HG03520 (cell line): ENCODE measurements at regions not wholly inside any gene's neighbourhood (a gene's known extent, or its start where the extent isn't known, plus 50 kb on each side); places are given as distances from the start of the nearest gene placed in this dataset.

ENCODE experiments used
- ATAC-seq: cut with Tn5 transposase; IDR thresholded peaks from one replicate; pipeline ENCODE4 v1.9.1; 2021; ENCODE audit warnings: mild to moderate bottlenecking, moderate library complexity; ENCODE audit not compliant: unreplicated experiment

- no peak for ATAC-seq
Observed at GRCh38 chr5:124692950-124693349, 53.5 kb downstream of the ZNF608 start.

DNA sequence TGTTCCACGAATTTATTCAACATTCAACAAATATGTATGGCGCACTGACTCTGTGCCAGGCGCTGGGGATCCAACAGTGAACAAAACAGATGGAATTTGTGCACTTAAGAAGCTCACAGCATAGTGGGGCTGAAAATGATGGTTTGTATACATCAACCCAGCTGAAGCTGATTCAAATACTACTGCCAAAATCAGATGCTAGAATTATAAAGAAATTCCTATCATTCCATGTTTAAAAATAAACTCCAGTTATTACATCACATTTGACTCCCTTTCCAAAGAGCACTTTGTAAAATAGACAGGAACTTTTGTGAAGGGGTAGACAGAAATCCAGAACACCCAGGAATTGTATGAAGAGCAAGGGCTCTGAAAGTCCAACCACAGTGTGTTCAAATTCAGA, 54.1 kb downstream of the ZNF608 start:
- ATAC-seq = no peak

GRCh38 chr5:124689653-124690052, 56.8 kb downstream of the ZNF608 start:
- ATAC-seq = no peak

GRCh38 chr5:124686239-124687004, 60.0 kb downstream of the ZNF608 start:
- ATAC-seq = no peak

DNA sequence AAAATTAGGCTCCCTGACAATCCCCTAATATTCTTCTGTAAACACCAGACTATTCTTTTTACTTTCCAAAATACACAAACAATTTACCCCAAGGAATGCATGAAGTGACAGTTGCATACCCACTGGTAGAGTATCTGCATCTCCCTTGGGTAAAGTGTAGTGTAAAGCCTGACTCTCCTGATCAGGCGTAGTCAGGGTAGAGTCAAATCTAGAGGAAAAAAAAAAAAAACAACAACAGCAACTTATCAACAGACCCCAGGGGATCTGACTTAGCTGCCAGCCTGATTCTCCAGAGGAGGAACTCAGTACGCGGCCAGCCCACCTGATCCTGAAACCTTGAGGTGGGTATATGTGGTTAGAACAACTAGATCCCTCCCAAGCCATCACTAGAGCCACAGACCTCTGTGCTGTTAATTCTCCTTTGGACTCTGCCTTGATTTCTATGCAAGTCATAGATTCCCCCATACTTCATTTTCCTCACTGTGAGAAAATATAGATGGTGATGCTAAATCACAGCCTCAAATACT, 61.0 kb downstream of the ZNF608 start:
- no peak for ATAC-seq

- ATAC-seq = no peak
Observed at GRCh38 chr5:124683917-124684555, 62.4 kb downstream of the ZNF608 start.

DNA sequence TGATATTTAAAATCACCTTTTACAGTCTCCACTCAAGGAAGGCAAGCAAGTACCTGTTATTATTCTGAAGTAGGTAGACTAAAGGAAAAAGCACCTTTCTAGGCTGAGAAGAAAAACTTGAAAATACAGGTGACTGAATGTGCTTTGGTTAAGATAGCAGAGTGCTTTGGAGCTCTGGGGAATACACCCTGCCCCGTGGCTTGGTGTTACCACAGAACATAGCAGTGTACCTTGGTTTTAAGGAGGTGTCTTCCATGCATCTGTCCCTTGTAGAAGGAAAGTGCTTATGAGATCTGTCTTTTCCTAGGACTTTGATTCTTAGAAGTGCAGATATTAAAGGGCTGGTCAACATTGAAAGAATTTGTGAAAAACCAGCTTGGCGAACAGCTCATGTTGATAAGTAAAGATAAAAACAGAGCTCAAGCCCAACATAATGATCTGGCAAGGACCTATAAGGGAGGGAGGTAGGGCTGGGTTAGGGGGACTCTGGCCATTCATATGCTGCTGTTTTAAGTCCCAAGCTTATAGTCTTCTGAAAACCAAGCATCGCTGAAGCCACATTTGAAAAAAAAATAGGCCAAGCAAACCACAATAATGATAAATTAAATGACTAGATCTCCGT, 66.8 kb downstream of the ZNF608 start:
- ATAC-seq = no peak

GRCh38 chr5:124678922-124679519, 67.4 kb downstream of the ZNF608 start:
- no peak for ATAC-seq

DNA sequence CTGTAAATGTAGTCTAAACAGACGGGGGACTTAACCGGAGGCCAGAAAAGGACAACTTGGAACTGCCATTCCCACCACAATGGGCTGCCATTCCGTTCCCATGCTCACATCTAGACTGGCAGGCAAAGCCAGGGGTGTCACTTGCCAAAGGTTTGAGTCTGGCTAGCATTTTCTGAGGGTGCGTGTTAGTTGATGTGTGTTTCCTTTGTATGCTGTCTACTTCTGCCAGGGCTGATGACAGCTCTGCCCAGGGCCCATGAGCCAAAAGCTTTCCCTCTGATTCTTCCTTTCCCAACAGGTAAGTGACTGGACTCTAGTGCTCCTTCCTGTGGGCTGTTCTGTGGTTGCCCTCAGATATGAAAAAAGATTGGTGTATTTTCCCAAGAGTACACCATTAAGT, 68.0 kb downstream of the ZNF608 start:
- ATAC-seq = no peak

- no peak for ATAC-seq
Observed at GRCh38 chr5:124677374-124678351, 68.8 kb downstream of the ZNF608 start.

- no peak for ATAC-seq
Observed at GRCh38 chr5:124675931-124676846, 70.2 kb downstream of the ZNF608 start.

DNA sequence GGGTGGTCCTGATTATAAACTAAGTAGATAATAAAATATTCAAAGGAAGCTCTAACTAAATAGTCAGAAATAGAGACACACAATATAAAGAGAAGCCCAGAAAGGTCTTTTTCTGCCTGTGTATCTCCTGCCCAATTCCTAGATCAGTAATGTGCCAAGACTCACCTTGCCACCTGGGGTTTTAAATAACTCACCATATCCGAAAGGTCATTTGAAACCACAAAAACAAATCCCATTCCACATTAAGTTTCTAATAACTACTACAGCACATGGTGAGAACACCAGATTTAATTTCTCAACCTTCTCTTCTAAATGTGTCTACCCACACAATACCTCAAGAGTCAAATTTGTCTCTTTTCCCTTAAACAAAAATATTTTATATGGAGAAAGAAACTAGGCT, 75.2 kb downstream of the ZNF608 start:
- ATAC-seq = no peak

- ATAC-seq = no peak
Observed at GRCh38 chr5:124670722-124671184, 75.7 kb downstream of the ZNF608 start.

DNA sequence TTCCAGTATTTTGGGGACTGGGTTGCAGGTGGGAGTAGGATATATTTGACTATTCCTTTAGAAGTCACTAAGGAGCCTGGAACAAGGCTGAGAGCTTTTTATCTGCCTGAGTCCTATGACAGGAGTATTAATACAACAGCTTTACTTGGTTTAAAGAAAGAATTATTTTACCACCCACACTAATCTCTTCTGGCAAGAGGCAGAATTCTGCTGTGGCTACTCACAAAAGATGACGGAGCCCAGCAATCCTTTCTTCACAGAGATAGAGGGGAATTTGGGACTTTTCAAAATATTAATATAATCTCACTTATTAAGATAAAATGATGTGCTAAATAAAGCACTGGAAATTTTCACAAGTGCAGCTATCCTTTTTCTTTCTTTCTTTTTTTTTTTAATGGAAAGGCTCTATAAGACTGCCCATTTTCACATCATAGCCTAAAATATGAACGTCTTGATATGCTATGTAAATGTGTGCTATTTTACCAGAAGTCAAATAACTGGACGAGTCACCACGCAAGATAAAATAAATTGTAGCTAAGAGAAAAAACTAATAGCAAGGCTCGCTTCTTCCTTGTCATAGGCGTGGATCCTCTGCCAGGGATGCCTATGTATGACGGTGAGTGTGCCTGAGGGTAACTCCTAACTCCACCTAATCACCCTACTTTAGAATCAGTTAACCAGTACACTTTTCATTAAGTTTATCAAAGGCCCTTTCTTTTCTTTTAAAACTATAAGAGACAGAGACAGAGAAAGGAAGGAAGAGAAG, 76.3 kb downstream of the ZNF608 start:
- no peak for ATAC-seq

GRCh38 chr5:124669300-124669648, 77.2 kb downstream of the ZNF608 start:
- no peak for ATAC-seq

DNA sequence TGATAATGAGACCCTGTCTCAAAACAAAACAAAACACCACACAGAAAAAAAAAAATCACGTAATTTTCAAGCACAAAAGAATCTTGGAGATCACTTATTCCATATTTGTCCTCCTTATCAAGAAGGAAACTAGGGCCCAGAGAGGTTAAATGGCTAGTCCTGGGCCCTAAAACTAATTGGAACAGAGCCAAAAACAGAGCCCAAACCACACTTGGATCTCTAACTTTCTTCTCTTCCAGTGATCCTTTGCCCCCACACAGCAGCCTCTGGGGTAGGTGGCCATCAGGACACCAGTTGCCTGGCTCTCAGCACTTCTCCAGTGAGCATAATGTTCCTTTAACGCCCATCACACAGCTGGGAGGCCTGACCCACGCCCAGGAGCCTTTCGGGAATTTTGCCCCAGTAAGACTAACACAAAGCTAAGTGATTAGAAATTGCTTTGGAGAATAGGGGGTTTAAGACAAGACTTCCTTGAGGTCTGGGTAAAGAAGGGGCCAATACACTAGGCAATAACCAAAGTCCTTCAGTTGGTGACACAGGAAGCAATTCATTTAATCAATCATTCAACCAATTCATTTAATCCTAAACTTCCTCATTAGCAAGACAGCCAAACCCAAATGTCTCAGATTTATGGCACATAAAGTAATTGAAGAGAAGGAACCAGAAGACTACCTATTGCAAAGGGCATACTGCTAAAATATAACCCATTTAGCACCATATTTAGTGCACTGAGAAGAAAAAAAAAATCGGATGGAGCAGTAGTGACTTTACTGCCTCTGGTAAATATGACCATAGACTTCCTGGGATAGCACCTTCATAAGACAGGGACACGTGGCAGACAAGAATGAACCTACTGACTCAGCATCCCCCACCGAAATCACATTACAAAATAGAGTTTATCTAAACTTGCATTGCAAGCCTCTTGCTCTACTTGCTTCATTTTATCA, 77.8 kb downstream of the ZNF608 start:
- ATAC-seq = no peak

GRCh38 chr5:124665625-124666024, 80.8 kb downstream of the ZNF608 start:
- no peak for ATAC-seq
